ENCODE measurements at regions not wholly inside any gene's neighbourhood (a gene's known extent, or its start where the extent isn't known, plus 50 kb on each side); places are given as distances from the start of the nearest gene placed in this dataset.

DNA sequence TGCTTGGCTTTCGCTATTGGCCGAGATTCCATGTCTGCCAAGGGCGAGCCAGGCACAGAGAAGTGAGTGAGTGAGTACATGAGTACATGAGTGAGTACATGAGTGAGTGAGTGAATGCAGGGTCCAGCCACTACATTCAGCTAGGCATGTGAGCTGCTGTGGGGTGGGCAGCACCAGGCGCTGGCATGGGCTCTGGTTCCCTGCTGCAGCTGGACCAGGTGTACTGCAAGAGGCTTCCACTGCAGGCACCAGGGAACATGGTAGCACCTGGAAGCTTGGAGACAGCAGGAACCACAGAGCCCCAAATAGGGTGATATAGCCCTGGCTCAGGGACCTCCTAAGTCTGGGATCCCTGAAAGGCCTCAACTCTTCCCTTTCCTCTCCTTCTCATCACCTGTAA is 330.2 kb downstream of the USP25 start:
- DNase-seq: no peak
- no peak overlapping the region for H3K27ac Mint-ChIP-seq (ENCODE audit: unreplicated experiment)
- no peak overlapping the region for H3K4me3 Mint-ChIP-seq (ENCODE audit: low read depth, unreplicated experiment)
- no peaks in the 10 kb centered on the region for H3K36me3 Mint-ChIP-seq (ENCODE audit: insufficient read depth, unreplicated experiment)
- no TSS peak for BruUV-seq (replicated peaks)
- CTCF ChIA-PET: no interaction called here
- H3K4me1 Mint-ChIP-seq (ENCODE audit: low read depth, unreplicated experiment): no peaks in the 10 kb centered on the region
- no peaks in the 10 kb centered on the region for H3K9me3 Mint-ChIP-seq (ENCODE audit: low read depth, unreplicated experiment)
- H3K27me3 Mint-ChIP-seq (ENCODE audit: unreplicated experiment): no peaks in the 10 kb centered on the region
- intact Hi-C loops (cut with micrococcal nuclease; ENCODE audit: unreplicated experiment): no loop called here
- TF ChIP-seq CTCF (IDR thresholded peaks at IDR 0.05; ENCODE audit: unreplicated experiment): no peak

DNA sequence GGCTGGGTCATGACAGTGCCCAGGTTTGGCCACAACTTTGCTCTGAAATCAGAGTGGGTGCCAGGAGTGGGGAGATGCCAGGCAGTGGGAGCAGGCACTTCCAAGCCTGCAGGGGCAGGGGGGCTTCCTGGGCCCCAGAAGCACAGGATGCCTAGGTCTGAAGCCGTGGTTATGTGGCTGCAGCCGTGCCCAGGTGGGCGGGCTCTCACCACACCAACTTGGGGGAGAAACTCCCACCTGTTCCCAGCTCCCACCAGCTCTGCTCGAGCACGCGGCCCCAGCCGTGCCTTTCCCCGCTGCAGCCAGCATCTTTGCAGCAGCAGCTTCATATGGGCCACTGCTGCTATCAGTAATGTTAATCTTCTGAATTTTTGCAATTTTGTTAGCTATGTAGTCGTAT is 331.4 kb downstream of the USP25 start:
- intact Hi-C loops (cut with micrococcal nuclease; ENCODE audit: unreplicated experiment): no loop called here
- no peak for DNase-seq
- TF ChIP-seq CTCF (IDR thresholded peaks at IDR 0.05; ENCODE audit: unreplicated experiment): no peak
- Mint-ChIP-seq H3K27ac (ENCODE audit: unreplicated experiment) (no peak overlapping the region), H3K4me3 (ENCODE audit: low read depth, unreplicated experiment) (no peak overlapping the region), H3K4me1 (ENCODE audit: low read depth, unreplicated experiment) (no peaks in the 10 kb centered on the region), H3K9me3 (ENCODE audit: low read depth, unreplicated experiment) (peaks cover 3% of the 10 kb centered on the region), H3K27me3 (ENCODE audit: unreplicated experiment) (no peaks in the 10 kb centered on the region), H3K36me3 (ENCODE audit: insufficient read depth, unreplicated experiment) (no peaks in the 10 kb centered on the region)
- no TSS peak for BruUV-seq (replicated peaks)
- CTCF ChIA-PET: interaction anchor here (0.8 kb wide), 1 partner anchor 95 kb away, joined by 7 read pairs; no protein-coding TSS in a partner anchor

DNA sequence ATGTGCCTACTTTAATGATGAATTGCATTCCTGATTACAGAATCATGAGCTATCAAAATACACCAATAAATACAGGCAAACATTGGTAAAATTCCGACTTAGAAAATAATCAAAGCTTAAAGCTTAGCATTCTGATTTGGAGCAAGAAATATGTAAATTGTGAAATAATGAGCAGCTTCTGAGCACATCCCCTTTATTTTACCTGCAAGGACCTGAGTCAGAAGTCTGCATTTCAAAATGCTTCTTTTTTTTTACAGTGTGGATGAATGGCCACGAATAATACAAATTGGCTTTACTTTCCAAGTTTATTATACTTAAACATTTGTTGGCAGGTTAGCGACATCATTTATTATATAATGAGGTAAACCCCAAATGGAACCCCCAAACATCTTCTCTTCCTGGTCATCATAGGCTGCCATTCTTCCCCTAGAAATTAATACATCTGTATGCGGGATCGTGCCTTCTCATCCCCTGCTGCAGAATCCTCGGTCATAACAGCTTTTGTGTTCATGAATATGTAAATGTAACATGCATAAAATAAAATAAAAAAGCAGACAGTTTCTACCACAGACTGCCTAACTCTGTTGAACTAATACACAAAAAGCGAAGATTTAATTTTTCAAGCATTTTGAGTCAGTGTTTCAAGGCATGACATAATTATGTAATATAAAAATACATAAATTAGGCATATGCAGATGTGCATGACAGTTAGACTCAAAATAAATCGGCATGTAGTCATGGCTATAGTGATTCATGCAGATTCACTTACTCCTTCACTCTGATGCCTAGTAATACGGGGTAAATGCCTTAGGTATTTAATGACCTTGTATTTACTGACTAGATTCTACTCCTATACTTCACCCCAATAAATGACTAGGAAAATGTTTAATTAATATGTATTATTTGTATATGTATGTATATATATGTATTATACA is 339.7 kb downstream of the USP25 start:
- H3K9me3 Mint-ChIP-seq (ENCODE audit: low read depth, unreplicated experiment): peaks cover 3% of the 10 kb centered on the region
- CTCF ChIA-PET: interaction anchor here (0.6 to 0.7 kb wide), 2 partner anchors 55 to 974 kb away, joined by 3 read pairs; no protein-coding TSS in a partner anchor
- TF ChIP-seq CTCF (IDR thresholded peaks at IDR 0.05; ENCODE audit: unreplicated experiment): no peak
- no TSS peak for BruUV-seq (replicated peaks)
- no peak overlapping the region for H3K27ac Mint-ChIP-seq (ENCODE audit: unreplicated experiment)
- no peaks in the 10 kb centered on the region for H3K27me3 Mint-ChIP-seq (ENCODE audit: unreplicated experiment)
- H3K4me1 Mint-ChIP-seq (ENCODE audit: low read depth, unreplicated experiment): no peaks in the 10 kb centered on the region
- H3K36me3 Mint-ChIP-seq (ENCODE audit: insufficient read depth, unreplicated experiment): no peaks in the 10 kb centered on the region
- no peak overlapping the region for H3K4me3 Mint-ChIP-seq (ENCODE audit: low read depth, unreplicated experiment)
- intact Hi-C loops (cut with micrococcal nuclease; ENCODE audit: unreplicated experiment): no loop called here
- no peak for DNase-seq

GRCh38 chr21:16070207-16070651 is 340.4 kb downstream of the USP25 start:
- no peak for DNase-seq
- intact Hi-C loops (cut with micrococcal nuclease; ENCODE audit: unreplicated experiment): no loop called here
- CTCF ChIA-PET: no interaction called here
- BruUV-seq (replicated peaks): no TSS peak
- H3K4me3 Mint-ChIP-seq (ENCODE audit: low read depth, unreplicated experiment): no peak overlapping the region
- no peaks in the 10 kb centered on the region for H3K4me1 Mint-ChIP-seq (ENCODE audit: low read depth, unreplicated experiment)
- H3K27ac Mint-ChIP-seq (ENCODE audit: unreplicated experiment): no peak overlapping the region
- TF ChIP-seq CTCF (IDR thresholded peaks at IDR 0.05; ENCODE audit: unreplicated experiment): no peak
- H3K9me3 Mint-ChIP-seq (ENCODE audit: low read depth, unreplicated experiment): peaks cover 3% of the 10 kb centered on the region
- no peaks in the 10 kb centered on the region for H3K27me3 Mint-ChIP-seq (ENCODE audit: unreplicated experiment)
- no peaks in the 10 kb centered on the region for H3K36me3 Mint-ChIP-seq (ENCODE audit: insufficient read depth, unreplicated experiment)
